KMS-11 (cell line): ENCODE measurements at regions not wholly inside any gene's neighbourhood (a gene's known extent, or its start where the extent isn't known, plus 50 kb on each side); places are given as distances from the start of the nearest gene placed in this dataset.

Experiments used
- H2AFZ ChIP-seq: fragments of 200-600 bp; sonication (generic); 2 replicates; pipeline ENCODE4 v1.6.1; 2016; ENCODE audit warnings: antibody characterized with exemption, mixed run types, low read depth
- H3K27ac ChIP-seq: fragments of 200-600 bp; sonication (generic); 2 replicates; pipeline ENCODE4 v1.6.1; 2016; ENCODE audit warnings: mild to moderate bottlenecking, mixed run types
- H3K27me3 ChIP-seq: fragments of 200-600 bp; sonication (generic); 2 replicates; pipeline ENCODE4 v1.6.1; 2017; ENCODE audit warnings: mild to moderate bottlenecking, low read depth, mixed run types, moderate library complexity; ENCODE audit not compliant: insufficient read depth
- H3K36me3 ChIP-seq: fragments of 200-600 bp; sonication (generic); 2 replicates; pipeline ENCODE4 v1.6.1; 2017; ENCODE audit warnings: mild to moderate bottlenecking, mixed run types; ENCODE audit not compliant: insufficient read depth
- H3K4me1 ChIP-seq: fragments of 200-600 bp; sonication (generic); 2 replicates; pipeline ENCODE4 v1.6.1; 2016; ENCODE audit warnings: mild to moderate bottlenecking, low read depth, mixed run types; ENCODE audit not compliant: poor library complexity, severe bottlenecking
- H3K4me2 ChIP-seq: fragments of 200-600 bp; sonication (generic); 2 replicates; pipeline ENCODE4 v1.7.0; 2016; ENCODE audit warnings: mild to moderate bottlenecking, mixed run types
- H3K4me3 ChIP-seq: fragments of 200-600 bp; sonication (generic); IDR thresholded peaks from 2 replicates; pipeline ENCODE4 v1.6.1; 2017; ENCODE audit warnings: low read depth, low read length, mixed read lengths; ENCODE audit not compliant: insufficient read depth
- H3K79me2 ChIP-seq: fragments of 200-600 bp; sonication (generic); 2 replicates; pipeline ENCODE4 v1.6.1; 2016; ENCODE audit warnings: low read depth, mixed run types; ENCODE audit not compliant: insufficient read depth
- H3K9ac ChIP-seq: fragments of 200-600 bp; sonication (generic); 2 replicates; pipeline ENCODE4 v1.6.1; 2016; ENCODE audit warnings: mild to moderate bottlenecking, mixed run types
- H4K20me1 ChIP-seq: fragments of 200-600 bp; sonication (generic); 2 replicates; pipeline ENCODE4 v1.6.1; 2016; ENCODE audit warnings: mild to moderate bottlenecking, mixed run types; ENCODE audit not compliant: insufficient read depth
- CTCF ChIP-seq: fragments of 200-600 bp; sonication (generic); conservative IDR thresholded peaks from 2 replicates; pipeline ENCODE4 v1.6.1; 2017; ENCODE audit warnings: low read depth, mild to moderate bottlenecking, antibody characterized with exemption, low read length, moderate library complexity, mixed read lengths

GRCh38 chr5:89411891-89412290, 528.9 kb upstream of the MEF2C start:
- H3K36me3 ChIP-seq: no peaks in the 10 kb centered on the region
- no peak for TF ChIP-seq CTCF
- no peak overlapping the region for H3K9ac ChIP-seq
- no peaks in the 10 kb centered on the region for H3K4me1 ChIP-seq
- H2AFZ ChIP-seq: no peak overlapping the region
- no peaks in the 10 kb centered on the region for H3K27me3 ChIP-seq
- H3K27ac ChIP-seq: no peak overlapping the region
- no peak overlapping the region for H3K4me2 ChIP-seq
- H3K79me2 ChIP-seq: no peaks in the 10 kb centered on the region
- no peaks in the 10 kb centered on the region for H4K20me1 ChIP-seq
- no peak overlapping the region for H3K4me3 ChIP-seq

- TF ChIP-seq CTCF: no peak
- H3K36me3 ChIP-seq: no peaks in the 10 kb centered on the region
- H2AFZ ChIP-seq: no peak overlapping the region
- no peaks in the 10 kb centered on the region for H3K79me2 ChIP-seq
- no peaks in the 10 kb centered on the region for H3K4me1 ChIP-seq
- no peak overlapping the region for H3K4me2 ChIP-seq
- H3K9ac ChIP-seq: no peak overlapping the region
- H3K27me3 ChIP-seq: no peaks in the 10 kb centered on the region
- H4K20me1 ChIP-seq: no peaks in the 10 kb centered on the region
- no peak overlapping the region for H3K27ac ChIP-seq
- H3K4me3 ChIP-seq: no peak overlapping the region
These were observed 524.1 kb upstream of the MEF2C start for GRCh38 chr5:89407054-89407453.

- no peak for TF ChIP-seq CTCF
- Histone ChIP-seq H3K4me3 (no peak overlapping the region), H3K4me2 (no peak overlapping the region), H3K79me2 (no peaks in the 10 kb centered on the region), H3K9ac (no peak overlapping the region), H3K27ac (no peak overlapping the region), H2AFZ (no peak overlapping the region), H3K36me3 (no peaks in the 10 kb centered on the region), H4K20me1 (no peaks in the 10 kb centered on the region), H3K27me3 (no peaks in the 10 kb centered on the region), H3K4me1 (peaks cover 7% of the 10 kb centered on the region)
These were observed 518.7 kb upstream of the MEF2C start for GRCh38 chr5:89401659-89402058.

- H4K20me1 ChIP-seq: no peaks in the 10 kb centered on the region
- H2AFZ ChIP-seq: no peak overlapping the region
- H3K9ac ChIP-seq: no peak overlapping the region
- no peaks in the 10 kb centered on the region for H3K27me3 ChIP-seq
- no peak overlapping the region for H3K4me2 ChIP-seq
- peaks cover 14% of the 10 kb centered on the region for H3K4me1 ChIP-seq
- H3K4me3 ChIP-seq: no peak overlapping the region
- no peaks in the 10 kb centered on the region for H3K36me3 ChIP-seq
- no peaks in the 10 kb centered on the region for H3K79me2 ChIP-seq
- H3K27ac ChIP-seq: no peak overlapping the region
- no peak for TF ChIP-seq CTCF
These were observed 518.0 kb upstream of the MEF2C start for GRCh38 chr5:89401012-89401411.

- no peaks in the 10 kb centered on the region for H4K20me1 ChIP-seq
- no peaks in the 10 kb centered on the region for H3K27me3 ChIP-seq
- no peak overlapping the region for H2AFZ ChIP-seq
- TF ChIP-seq CTCF: no peak
- H3K4me1 ChIP-seq: peaks cover 23% of the 10 kb centered on the region
- no peak overlapping the region for H3K9ac ChIP-seq
- H3K4me2 ChIP-seq: no peak overlapping the region
- no peaks in the 10 kb centered on the region for H3K36me3 ChIP-seq
- H3K4me3 ChIP-seq: no peak overlapping the region
- no peak overlapping the region for H3K27ac ChIP-seq
- no peaks in the 10 kb centered on the region for H3K79me2 ChIP-seq
These were observed 516.6 kb upstream of the MEF2C start for GRCh38 chr5:89399548-89399947.
